ENCODE measurements at regions not wholly inside any gene's neighbourhood (a gene's known extent, or its start where the extent isn't known, plus 50 kb on each side); places are given as distances from the start of the nearest gene placed in this dataset.

- TF ChIP-seq, protein P1, sequence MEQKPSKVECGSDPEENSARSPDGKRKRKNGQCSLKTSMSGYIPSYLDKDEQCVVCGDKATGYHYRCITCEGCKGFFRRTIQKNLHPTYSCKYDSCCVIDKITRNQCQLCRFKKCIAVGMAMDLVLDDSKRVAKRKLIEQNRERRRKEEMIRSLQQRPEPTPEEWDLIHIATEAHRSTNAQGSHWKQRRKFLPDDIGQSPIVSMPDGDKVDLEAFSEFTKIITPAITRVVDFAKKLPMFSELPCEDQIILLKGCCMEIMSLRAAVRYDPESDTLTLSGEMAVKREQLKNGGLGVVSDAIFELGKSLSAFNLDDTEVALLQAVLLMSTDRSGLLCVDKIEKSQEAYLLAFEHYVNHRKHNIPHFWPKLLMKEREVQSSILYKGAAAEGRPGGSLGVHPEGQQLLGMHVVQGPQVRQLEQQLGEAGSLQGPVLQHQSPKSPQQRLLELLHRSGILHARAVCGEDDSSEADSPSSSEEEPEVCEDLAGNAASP (CRISPR knock-in tag; IDR thresholded peaks at IDR 0.05; ENCODE audit: borderline replicate concordance) = peak; percentile 43; the same call in 1 of the 2 replicates
- TF ChIP-seq TFAP4 (IDR thresholded peaks at IDR 0.05; ENCODE audit: borderline replicate concordance, low read depth) = no peak
- no peak for TF ChIP-seq ZNF274 (CRISPR knock-in tag; IDR thresholded peaks at IDR 0.05)
- TF ChIP-seq, protein P2, sequence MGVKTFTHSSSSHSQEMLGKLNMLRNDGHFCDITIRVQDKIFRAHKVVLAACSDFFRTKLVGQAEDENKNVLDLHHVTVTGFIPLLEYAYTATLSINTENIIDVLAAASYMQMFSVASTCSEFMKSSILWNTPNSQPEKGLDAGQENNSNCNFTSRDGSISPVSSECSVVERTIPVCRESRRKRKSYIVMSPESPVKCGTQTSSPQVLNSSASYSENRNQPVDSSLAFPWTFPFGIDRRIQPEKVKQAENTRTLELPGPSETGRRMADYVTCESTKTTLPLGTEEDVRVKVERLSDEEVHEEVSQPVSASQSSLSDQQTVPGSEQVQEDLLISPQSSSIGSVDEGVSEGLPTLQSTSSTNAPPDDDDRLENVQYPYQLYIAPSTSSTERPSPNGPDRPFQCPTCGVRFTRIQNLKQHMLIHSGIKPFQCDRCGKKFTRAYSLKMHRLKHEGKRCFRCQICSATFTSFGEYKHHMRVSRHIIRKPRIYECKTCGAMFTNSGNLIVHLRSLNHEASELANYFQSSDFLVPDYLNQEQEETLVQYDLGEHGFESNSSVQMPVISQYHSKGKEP (CRISPR knock-in tag; IDR thresholded peaks at IDR 0.05) = no peak
- TF ChIP-seq CBX5 (CRISPR knock-in tag; IDR thresholded peaks at IDR 0.05; ENCODE audit: borderline replicate concordance) = 0 out of 2 replicates have a peak, but pooled peaks have one; percentile 38
- TF ChIP-seq, protein P3, sequence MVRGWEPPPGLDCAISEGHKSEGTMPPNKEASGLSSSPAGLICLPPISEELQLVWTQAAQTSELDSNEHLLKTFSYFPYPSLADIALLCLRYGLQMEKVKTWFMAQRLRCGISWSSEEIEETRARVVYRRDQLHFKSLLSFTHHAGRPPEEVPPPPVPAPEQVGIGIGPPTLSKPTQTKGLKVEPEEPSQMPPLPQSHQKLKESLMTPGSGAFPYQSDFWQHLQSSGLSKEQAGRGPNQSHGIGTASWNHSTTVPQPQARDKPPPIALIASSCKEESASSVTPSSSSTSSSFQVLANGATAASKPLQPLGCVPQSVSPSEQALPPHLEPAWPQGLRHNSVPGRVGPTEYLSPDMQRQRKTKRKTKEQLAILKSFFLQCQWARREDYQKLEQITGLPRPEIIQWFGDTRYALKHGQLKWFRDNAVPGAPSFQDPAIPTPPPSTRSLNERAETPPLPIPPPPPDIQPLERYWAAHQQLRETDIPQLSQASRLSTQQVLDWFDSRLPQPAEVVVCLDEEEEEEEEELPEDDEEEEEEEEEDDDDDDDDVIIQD (CRISPR knock-in tag; IDR thresholded peaks at IDR 0.05; ENCODE audit: low read depth) = peak; percentile 95
- no peak for TF ChIP-seq NFYC (CRISPR knock-in tag; IDR thresholded peaks at IDR 0.05)
- TF ChIP-seq, protein P4, sequence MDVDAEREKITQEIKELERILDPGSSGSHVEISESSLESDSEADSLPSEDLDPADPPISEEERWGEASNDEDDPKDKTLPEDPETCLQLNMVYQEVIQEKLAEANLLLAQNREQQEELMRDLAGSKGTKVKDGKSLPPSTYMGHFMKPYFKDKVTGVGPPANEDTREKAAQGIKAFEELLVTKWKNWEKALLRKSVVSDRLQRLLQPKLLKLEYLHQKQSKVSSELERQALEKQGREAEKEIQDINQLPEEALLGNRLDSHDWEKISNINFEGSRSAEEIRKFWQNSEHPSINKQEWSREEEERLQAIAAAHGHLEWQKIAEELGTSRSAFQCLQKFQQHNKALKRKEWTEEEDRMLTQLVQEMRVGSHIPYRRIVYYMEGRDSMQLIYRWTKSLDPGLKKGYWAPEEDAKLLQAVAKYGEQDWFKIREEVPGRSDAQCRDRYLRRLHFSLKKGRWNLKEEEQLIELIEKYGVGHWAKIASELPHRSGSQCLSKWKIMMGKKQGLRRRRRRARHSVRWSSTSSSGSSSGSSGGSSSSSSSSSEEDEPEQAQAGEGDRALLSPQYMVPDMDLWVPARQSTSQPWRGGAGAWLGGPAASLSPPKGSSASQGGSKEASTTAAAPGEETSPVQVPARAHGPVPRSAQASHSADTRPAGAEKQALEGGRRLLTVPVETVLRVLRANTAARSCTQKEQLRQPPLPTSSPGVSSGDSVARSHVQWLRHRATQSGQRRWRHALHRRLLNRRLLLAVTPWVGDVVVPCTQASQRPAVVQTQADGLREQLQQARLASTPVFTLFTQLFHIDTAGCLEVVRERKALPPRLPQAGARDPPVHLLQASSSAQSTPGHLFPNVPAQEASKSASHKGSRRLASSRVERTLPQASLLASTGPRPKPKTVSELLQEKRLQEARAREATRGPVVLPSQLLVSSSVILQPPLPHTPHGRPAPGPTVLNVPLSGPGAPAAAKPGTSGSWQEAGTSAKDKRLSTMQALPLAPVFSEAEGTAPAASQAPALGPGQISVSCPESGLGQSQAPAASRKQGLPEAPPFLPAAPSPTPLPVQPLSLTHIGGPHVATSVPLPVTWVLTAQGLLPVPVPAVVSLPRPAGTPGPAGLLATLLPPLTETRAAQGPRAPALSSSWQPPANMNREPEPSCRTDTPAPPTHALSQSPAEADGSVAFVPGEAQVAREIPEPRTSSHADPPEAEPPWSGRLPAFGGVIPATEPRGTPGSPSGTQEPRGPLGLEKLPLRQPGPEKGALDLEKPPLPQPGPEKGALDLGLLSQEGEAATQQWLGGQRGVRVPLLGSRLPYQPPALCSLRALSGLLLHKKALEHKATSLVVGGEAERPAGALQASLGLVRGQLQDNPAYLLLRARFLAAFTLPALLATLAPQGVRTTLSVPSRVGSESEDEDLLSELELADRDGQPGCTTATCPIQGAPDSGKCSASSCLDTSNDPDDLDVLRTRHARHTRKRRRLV (CRISPR knock-in tag; IDR thresholded peaks at IDR 0.05) = no peak
- TF ChIP-seq STAT5B (CRISPR knock-in tag; IDR thresholded peaks at IDR 0.05) = 0 out of 2 replicates have a peak, but pooled peaks have one; percentile 21
- peak; percentile 84 for TF ChIP-seq POGZ (CRISPR knock-in tag; IDR thresholded peaks at IDR 0.05)
- TF ChIP-seq ZBTB3 (CRISPR knock-in tag; IDR thresholded peaks at IDR 0.05; ENCODE audit: borderline replicate concordance, low read depth) = no peak
- 0 out of 2 replicates have a peak, but pooled peaks have one; percentile 19 for TF ChIP-seq TFDP1 (CRISPR knock-in tag; IDR thresholded peaks at IDR 0.05; ENCODE audit: borderline replicate concordance)
- no peak for TF ChIP-seq ZNF552 (CRISPR knock-in tag; IDR thresholded peaks at IDR 0.05; ENCODE audit: borderline replicate concordance)
These were observed 763.4 kb upstream of the GOLIM4 start (continued) for GRCh38 chr3:168859143-168859542.
